ENCODE measurements at regions not wholly inside any gene's neighbourhood (a gene's known extent, or its start where the extent isn't known, plus 50 kb on each side); places are given as distances from the start of the nearest gene placed in this dataset.

DNA sequence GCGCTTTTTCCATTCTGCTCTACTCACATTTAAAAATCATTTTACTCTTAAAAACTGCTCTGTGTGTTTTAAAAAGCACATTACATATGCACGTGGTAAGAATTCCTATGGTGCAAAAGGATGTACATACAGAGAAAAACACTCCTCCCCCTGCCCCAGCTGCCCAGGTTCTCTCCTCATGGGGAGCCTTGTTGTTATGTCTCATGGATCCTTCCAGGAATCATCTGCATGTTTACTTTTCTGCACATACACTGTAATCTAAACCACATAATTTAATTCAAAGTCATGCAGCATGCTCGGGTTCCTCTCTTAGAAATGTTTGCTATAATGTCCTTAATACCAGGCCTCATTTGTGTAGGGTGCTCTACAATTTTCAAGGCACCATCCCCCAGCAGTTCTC lies 243.3 kb downstream of the LOXHD1 start:
- Histone ChIP-seq H3K18ac (ENCODE audit: low read length) (no peak overlapping the region), H4K91ac (ENCODE audit: low read depth, low read length) (no peak overlapping the region), H3K4me3 (ENCODE audit: low read depth, low read length) (no peak overlapping the region), H3K27ac (ENCODE audit: low read depth, low read length) (no peak overlapping the region), H2AK5ac (ENCODE audit: low read length) (no peak overlapping the region), H3K9ac (ENCODE audit: low read length) (no peak overlapping the region), H2BK12ac (ENCODE audit: low read length) (no peak overlapping the region), H3K14ac (ENCODE audit: low read length) (no peak overlapping the region), H3K36me3 (ENCODE audit: control insufficient read depth in 1 of 2, insufficient read depth in 2 of 2, low read length in 2 of 2) (no peaks in the 10 kb centered on the region), H3K4me2 (ENCODE audit: low read length) (no peak overlapping the region), H4K8ac (ENCODE audit: low read depth, low read length) (no peak overlapping the region), H3K4me1 (ENCODE audit: control insufficient read depth in 1 of 2, insufficient read depth in 2 of 2, low read length in 2 of 2) (no peaks in the 10 kb centered on the region), H2BK5ac (ENCODE audit: low read depth, low read length, poor library complexity) (no peak overlapping the region), H2AFZ (ENCODE audit: insufficient read depth, low read length, poor library complexity) (no peak overlapping the region), H3K27me3 (ENCODE audit: insufficient read depth, low read length) (no peaks in the 10 kb centered on the region), H3K79me1 (ENCODE audit: low read length) (no peaks in the 10 kb centered on the region), H3K9me3 (ENCODE audit: insufficient read depth, low read depth, low read length) (no peaks in the 10 kb centered on the region), H2BK120ac (ENCODE audit: insufficient read depth, low read length, poor library complexity) (no peak overlapping the region), H4K12ac (ENCODE audit: low read depth, low read length) (no peak overlapping the region), H3K79me2 (ENCODE audit: control insufficient read depth, insufficient read depth, low read length, poor library complexity) (no peaks in the 10 kb centered on the region), H3K23ac (ENCODE audit: low read length) (no peak overlapping the region), H3K4ac (ENCODE audit: low read depth, low read length) (no peak overlapping the region)
- no peak for DNase-seq
- WGBS (ENCODE audit: extremely low coverage, insufficient coverage, insufficient read length), result no CpG with 5 or more reads among the region's 3 CpGs

DNA sequence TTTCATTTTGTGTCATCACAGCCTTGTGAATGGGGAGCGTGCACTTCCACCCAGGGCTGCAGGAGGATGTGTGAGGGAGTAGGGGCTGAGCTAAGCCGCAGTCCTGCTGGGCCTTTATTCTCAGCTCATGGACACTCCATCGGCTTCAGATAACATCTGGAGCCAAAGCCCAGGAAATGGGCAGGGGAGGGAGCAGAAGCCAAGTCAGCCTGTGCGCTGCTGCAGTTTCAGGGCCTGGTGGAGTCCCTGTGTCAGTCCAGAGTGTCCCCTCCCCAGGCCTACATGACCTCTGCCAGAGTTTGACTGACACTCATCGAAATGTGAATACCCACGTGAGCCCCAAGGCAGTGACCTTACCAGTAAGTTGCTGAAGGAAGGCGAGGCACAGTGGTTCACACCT lies 242.2 kb downstream of the LOXHD1 start:
- no peak for DNase-seq
- H3K4ac ChIP-seq (ENCODE audit: low read depth, low read length), result no peak overlapping the region
- H3K23ac ChIP-seq (ENCODE audit: low read length), result no peak overlapping the region
- no peak overlapping the region for H3K14ac ChIP-seq (ENCODE audit: low read length)
- H2BK120ac ChIP-seq (ENCODE audit: insufficient read depth, low read length, poor library complexity), result no peak overlapping the region
- no peak overlapping the region for H3K4me2 ChIP-seq (ENCODE audit: low read length)
- no peak overlapping the region for H2BK12ac ChIP-seq (ENCODE audit: low read length)
- no peak overlapping the region for H2AK5ac ChIP-seq (ENCODE audit: low read length)
- no peaks in the 10 kb centered on the region for H3K27me3 ChIP-seq (ENCODE audit: insufficient read depth, low read length)
- H3K4me1 ChIP-seq (ENCODE audit: control insufficient read depth in 1 of 2, insufficient read depth in 2 of 2, low read length in 2 of 2), result peaks cover 0 to 2% of the 10 kb centered on the region in 2 experiments
- no peak overlapping the region for H2BK5ac ChIP-seq (ENCODE audit: low read depth, low read length, poor library complexity)
- H3K9ac ChIP-seq (ENCODE audit: low read length), result no peak overlapping the region
- no peak overlapping the region for H4K8ac ChIP-seq (ENCODE audit: low read depth, low read length)
- no peak overlapping the region for H3K27ac ChIP-seq (ENCODE audit: low read depth, low read length)
- H4K91ac ChIP-seq (ENCODE audit: low read depth, low read length), result no peak overlapping the region
- H3K9me3 ChIP-seq (ENCODE audit: insufficient read depth, low read depth, low read length), result no peaks in the 10 kb centered on the region
- H4K12ac ChIP-seq (ENCODE audit: low read depth, low read length), result no peak overlapping the region
- H3K79me1 ChIP-seq (ENCODE audit: low read length), result no peaks in the 10 kb centered on the region
- no peak overlapping the region for H2AFZ ChIP-seq (ENCODE audit: insufficient read depth, low read length, poor library complexity)
- WGBS (ENCODE audit: extremely low coverage, insufficient coverage, insufficient read length), result no CpG with 5 or more reads among the region's 7 CpGs
- H3K4me3 ChIP-seq (ENCODE audit: low read depth, low read length), result no peak overlapping the region
- no peak overlapping the region for H3K18ac ChIP-seq (ENCODE audit: low read length)
- no peaks in the 10 kb centered on the region for H3K79me2 ChIP-seq (ENCODE audit: control insufficient read depth, insufficient read depth, low read length, poor library complexity)
- no peaks in the 10 kb centered on the region for H3K36me3 ChIP-seq (ENCODE audit: control insufficient read depth in 1 of 2, insufficient read depth in 2 of 2, low read length in 2 of 2)

DNA sequence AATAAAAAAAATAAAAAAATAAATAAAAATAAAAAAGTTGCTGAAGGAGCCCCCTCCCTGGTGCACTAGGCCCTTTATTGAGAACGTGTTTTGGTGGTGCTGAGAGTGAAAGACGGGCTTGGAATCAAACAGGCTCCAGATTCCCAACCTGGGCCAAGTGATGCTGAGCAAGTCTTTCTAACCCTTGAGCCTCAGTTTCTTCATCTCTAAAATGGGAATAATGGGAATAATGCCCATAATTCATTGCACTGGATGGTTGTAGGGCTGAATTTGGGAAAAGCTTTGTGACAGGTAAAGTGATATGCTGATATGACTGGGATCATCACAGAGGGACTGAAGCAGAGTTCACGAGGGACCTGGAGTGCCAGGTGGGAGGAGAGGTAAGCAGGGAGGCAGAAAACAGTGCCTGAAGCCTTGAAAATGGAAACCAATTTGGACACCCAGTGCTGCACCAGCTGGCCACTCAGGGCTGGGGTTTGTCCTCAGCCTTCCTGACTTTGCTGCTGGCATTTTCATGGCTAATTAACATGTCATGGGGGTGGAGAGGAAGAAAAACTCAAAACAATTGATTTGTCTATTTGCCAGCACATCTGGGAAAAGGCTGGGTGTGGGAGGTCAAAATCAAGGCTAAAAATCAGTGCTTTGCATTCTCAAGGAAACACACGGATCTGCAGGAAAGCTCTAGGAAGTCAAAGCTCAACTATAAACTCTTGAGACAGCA lies 241.3 kb downstream of the LOXHD1 start:
- Histone ChIP-seq H3K4me2 (ENCODE audit: low read length) (no peak overlapping the region), H4K8ac (ENCODE audit: low read depth, low read length) (no peak overlapping the region), H3K27me3 (ENCODE audit: insufficient read depth, low read length) (no peaks in the 10 kb centered on the region), H2BK12ac (ENCODE audit: low read length) (no peak overlapping the region), H3K27ac (ENCODE audit: low read depth, low read length) (no peak overlapping the region), H4K91ac (ENCODE audit: low read depth, low read length) (no peak overlapping the region), H3K4me3 (ENCODE audit: low read depth, low read length) (no peak overlapping the region), H2AFZ (ENCODE audit: insufficient read depth, low read length, poor library complexity) (no peak overlapping the region), H3K14ac (ENCODE audit: low read length) (no peak overlapping the region), H2BK120ac (ENCODE audit: insufficient read depth, low read length, poor library complexity) (no peak overlapping the region), H3K36me3 (ENCODE audit: control insufficient read depth in 1 of 2, insufficient read depth in 2 of 2, low read length in 2 of 2) (no peaks in the 10 kb centered on the region), H4K12ac (ENCODE audit: low read depth, low read length) (no peak overlapping the region), H3K4me1 (ENCODE audit: control insufficient read depth in 1 of 2, insufficient read depth in 2 of 2, low read length in 2 of 2) (peaks cover 0 to 2% of the 10 kb centered on the region in 2 experiments), H3K23ac (ENCODE audit: low read length) (no peak overlapping the region), H2AK5ac (ENCODE audit: low read length) (no peak overlapping the region), H3K9ac (ENCODE audit: low read length) (no peak overlapping the region), H3K18ac (ENCODE audit: low read length) (no peak overlapping the region), H3K79me1 (ENCODE audit: low read length) (no peaks in the 10 kb centered on the region), H2BK5ac (ENCODE audit: low read depth, low read length, poor library complexity) (no peak overlapping the region), H3K9me3 (ENCODE audit: insufficient read depth, low read depth, low read length) (no peaks in the 10 kb centered on the region), H3K79me2 (ENCODE audit: control insufficient read depth, insufficient read depth, low read length, poor library complexity) (no peaks in the 10 kb centered on the region), H3K4ac (ENCODE audit: low read depth, low read length) (no peak overlapping the region)
- no CpG with 5 or more reads among the region's 4 CpGs for WGBS (ENCODE audit: extremely low coverage, insufficient coverage, insufficient read length)
- DNase-seq, result no peak

DNA sequence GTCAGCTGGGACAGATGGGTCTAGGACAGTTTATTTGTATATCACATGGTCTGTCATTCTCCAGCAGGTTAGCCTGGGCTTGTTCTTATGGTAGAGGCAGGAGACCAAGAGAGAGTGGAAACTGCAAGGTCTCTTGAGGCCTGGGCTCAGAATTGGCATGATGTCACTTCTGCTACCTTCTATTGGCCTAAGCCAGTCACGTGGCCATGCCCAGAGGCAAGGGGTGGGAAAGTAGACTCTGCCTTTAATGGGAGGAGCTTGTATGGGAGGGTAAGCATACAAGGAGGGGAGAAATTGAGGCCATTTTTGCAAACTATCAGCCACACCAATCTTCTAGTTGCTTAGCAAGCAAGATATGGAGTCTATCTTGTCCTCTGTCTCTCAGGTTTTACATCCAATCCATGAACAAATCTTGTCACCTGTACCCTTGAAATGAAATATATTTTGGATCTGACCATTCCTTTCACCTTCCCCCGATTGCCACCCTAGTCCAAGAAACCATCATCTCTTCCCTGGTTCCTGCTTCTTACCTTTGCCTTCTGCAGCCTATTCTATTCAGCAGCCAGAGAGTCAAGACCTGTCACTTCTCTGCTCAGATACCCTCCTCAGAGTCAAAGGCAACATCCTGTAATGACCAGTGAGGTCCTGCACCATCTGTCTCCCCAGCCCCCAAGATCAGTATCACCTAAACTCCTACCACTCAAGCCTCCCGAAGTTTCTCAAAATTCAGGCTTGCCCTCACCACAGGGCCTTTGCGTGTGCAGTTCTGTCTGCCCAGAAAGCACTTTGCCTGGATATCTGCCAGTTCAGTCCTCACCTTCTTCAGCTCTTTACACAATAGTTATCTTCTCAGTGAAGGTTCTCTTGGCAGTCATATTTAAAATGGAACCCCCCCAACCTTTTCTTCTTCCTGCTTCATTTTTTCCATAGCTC lies 240.0 kb downstream of the LOXHD1 start:
- H3K4me1 ChIP-seq (ENCODE audit: control insufficient read depth in 1 of 2, insufficient read depth in 2 of 2, low read length in 2 of 2), result peaks cover 0 to 2% of the 10 kb centered on the region in 2 experiments
- H3K4me2 ChIP-seq (ENCODE audit: low read length), result no peak overlapping the region

More for the DNA sequence above, 240.0 kb downstream of the LOXHD1 start:
- Histone ChIP-seq H2BK120ac (ENCODE audit: insufficient read depth, low read length, poor library complexity) (no peak overlapping the region), H3K4ac (ENCODE audit: low read depth, low read length) (no peak overlapping the region), H3K79me2 (ENCODE audit: control insufficient read depth, insufficient read depth, low read length, poor library complexity) (no peaks in the 10 kb centered on the region), H3K79me1 (ENCODE audit: low read length) (no peaks in the 10 kb centered on the region), H3K27ac (ENCODE audit: low read depth, low read length) (no peak overlapping the region), H3K23ac (ENCODE audit: low read length) (no peak overlapping the region), H3K18ac (ENCODE audit: low read length) (no peak overlapping the region), H3K27me3 (ENCODE audit: insufficient read depth, low read length) (no peaks in the 10 kb centered on the region), H2AFZ (ENCODE audit: insufficient read depth, low read length, poor library complexity) (no peak overlapping the region), H4K91ac (ENCODE audit: low read depth, low read length) (no peak overlapping the region), H4K12ac (ENCODE audit: low read depth, low read length) (no peak overlapping the region), H3K4me3 (ENCODE audit: low read depth, low read length) (no peak overlapping the region), H3K9ac (ENCODE audit: low read length) (no peak overlapping the region), H2AK5ac (ENCODE audit: low read length) (no peak overlapping the region), H3K36me3 (ENCODE audit: control insufficient read depth in 1 of 2, insufficient read depth in 2 of 2, low read length in 2 of 2) (no peaks in the 10 kb centered on the region), H2BK12ac (ENCODE audit: low read length) (no peak overlapping the region), H3K14ac (ENCODE audit: low read length) (no peak overlapping the region), H3K9me3 (ENCODE audit: insufficient read depth, low read depth, low read length) (no peaks in the 10 kb centered on the region), H2BK5ac (ENCODE audit: low read depth, low read length, poor library complexity) (no peak overlapping the region), H4K8ac (ENCODE audit: low read depth, low read length) (no peak overlapping the region)
- DNase-seq, result no peak
- WGBS (ENCODE audit: extremely low coverage, insufficient coverage, insufficient read length), result no CpG with 5 or more reads among the region's 4 CpGs
